DMS 273 (cell line): ENCODE measurements at regions not wholly inside any gene's neighbourhood (a gene's known extent, or its start where the extent isn't known, plus 50 kb on each side); places are given as distances from the start of the nearest gene placed in this dataset.
"Not testable (repeated sequence)": the region's sequence is repeated elsewhere in the genome, so short reads cannot be mapped to it uniquely, and the experiment has no call there.

Experiments
- DNase-seq: peaks from one replicate; lab custom pipeline; 2025; ENCODE audit not compliant: unreplicated experiment; lab: John Stamatoyannopoulos, UW

DNA sequence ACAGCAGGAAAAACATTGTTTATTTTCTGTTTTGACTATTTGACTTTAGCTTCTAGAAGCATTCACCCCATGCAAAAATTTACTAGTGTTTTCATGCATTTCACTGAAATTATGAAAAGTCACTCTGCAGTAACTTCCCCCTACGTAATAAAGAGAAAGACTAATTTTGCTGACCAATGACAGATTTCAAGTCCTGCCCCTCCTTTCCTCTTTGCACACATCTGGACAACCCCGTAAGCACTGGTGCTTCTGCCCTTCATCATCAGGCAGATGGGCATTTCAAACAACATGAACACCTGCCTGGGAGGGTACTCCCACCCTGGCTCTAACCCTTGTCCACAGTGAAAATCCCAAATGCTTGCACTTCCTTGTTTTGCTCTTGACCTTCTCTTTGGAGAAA lies 815.0 kb upstream of the ID2 start:
- no peak for DNase-seq

DNA sequence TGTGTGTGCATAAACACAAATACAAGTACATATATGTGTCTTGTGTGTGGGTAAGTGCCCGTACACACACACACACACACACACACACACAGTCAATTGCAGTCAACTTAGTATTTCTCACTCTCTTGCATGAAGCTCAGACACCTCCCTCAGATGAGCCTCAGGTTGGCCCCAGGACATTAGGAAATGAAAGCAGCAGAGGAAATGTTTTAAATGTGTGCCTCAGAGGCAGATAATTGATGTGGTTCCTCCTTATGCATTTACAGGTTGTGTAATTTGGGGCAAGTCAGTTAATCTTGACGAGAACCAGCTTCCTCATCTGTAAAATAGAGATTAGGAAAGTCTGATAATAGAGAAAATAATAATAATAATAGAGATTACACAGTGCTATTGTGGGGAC lies 814.0 kb upstream of the ID2 start:
- DNase-seq: no peak

DNA sequence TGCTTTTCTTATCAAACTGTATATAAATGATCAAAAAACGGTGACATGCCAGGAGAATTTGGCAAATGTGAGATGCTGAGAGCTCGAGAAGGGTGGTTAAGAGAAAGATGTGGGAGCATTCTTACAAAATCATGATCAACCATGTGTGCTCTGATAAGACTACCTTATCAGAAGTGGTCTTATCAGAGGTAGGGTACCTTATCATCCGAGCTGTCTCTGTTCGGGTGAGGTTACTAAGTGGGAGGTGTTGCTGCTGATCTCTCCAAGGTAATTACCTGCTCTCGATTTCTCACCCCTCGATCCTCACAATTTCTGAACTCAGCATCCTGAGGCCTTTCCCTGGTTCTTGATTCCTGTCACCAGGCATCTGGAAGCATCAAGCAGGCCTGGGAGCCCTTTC lies 813.0 kb upstream of the ID2 start:
- DNase-seq: no peak

DNA sequence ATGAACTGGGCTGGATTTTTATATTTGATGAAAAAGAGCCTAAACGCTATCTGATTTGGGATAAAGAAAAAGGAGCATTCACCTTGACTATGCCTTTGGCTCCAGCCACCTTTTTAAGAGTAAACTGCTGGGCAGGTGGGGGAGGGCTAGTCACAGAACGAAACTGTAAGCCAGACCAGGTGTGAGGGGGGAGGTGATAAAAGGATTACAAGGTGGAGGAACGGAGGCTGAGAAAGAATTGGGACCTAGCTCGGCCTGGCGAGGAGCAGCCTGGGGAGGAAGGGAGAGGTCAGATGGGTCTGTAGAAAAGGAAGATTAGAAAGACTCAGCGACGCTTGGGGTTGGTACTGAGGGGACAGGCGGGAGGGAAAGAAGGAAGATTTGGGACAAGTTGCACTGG lies 805.4 kb upstream of the ID2 start:
- DNase-seq: not testable (repeated sequence)

GRCh38 chr2:7878266-7878665 lies 803.6 kb upstream of the ID2 start:
- DNase-seq: not testable (repeated sequence)

GRCh38 chr2:7878786-7879482 lies 802.9 kb upstream of the ID2 start:
- DNase-seq: no peak

GRCh38 chr2:7879483-7879835 lies 802.4 kb upstream of the ID2 start:
- DNase-seq: no peak

GRCh38 chr2:7880126-7880525 lies 801.7 kb upstream of the ID2 start:
- DNase-seq: no peak

GRCh38 chr2:7880566-7880965 lies 801.3 kb upstream of the ID2 start:
- no peak for DNase-seq

DNA sequence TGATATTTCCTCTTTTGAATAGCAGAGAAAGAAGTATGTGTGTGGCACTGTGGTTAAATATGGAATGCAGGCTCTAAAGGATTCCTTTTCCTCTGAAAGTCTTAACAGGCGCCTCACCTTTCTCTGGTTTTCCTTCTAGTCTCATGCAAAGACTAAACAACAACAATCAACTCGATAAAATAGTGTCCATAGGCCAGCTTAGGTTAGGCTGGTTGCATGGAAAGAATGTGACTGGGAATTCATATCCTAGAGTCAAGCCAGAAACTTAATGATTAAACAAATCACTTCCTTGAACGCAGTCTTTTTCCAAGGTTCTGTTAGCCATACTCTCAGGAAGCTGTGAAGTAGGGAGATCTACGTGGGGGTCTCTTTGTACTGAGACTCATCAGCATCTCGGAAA lies 800.8 kb upstream of the ID2 start:
- no peak for DNase-seq

- no peak for DNase-seq
Observed at GRCh38 chr2:7881466-7881865, 800.4 kb upstream of the ID2 start.

GRCh38 chr2:7882296-7882695 lies 799.6 kb upstream of the ID2 start:
- no peak for DNase-seq

DNA sequence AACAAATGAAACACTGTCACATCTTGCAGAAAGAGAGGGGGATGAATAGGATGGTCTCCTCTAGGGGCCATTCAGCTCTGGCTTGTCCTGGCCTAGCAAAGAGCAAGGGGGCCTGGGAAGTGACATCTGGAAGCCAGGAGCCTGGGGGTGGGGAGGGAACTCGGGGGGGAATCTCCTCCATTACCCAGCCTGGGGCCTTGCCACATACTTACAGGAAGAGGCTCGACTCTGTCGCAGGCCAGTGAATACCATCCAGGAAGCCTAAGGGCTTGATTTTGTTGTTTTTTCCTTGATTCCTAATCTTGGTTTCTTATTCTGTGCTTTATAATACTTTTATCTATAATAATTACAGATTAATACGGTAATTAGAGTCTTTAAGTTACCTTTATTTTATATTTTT lies 797.5 kb upstream of the ID2 start:
- DNase-seq: no peak

DNA sequence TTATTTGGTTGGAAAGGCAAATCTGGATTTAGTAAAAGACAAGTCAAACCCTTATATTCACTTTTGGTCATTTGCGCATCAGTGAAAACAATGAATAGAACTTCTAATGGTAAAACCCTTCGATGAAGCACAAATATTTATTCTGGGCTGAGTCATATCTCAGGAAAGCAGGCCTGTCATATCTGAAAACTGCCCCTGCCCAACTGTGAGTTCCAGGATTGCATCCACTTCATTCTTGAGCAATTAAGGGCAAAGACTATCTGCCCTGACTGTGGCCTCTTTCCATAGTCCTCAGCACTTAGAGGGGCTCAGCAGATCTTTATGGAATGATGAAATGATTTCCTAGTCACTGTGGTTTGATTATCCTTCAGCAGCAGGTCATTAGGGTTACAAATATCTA lies 795.2 kb upstream of the ID2 start:
- DNase-seq: no peak

- no peak for DNase-seq
Observed at GRCh38 chr2:7887441-7887840, 794.4 kb upstream of the ID2 start.

GRCh38 chr2:7888876-7889275 lies 793.0 kb upstream of the ID2 start:
- DNase-seq: no peak

DNA sequence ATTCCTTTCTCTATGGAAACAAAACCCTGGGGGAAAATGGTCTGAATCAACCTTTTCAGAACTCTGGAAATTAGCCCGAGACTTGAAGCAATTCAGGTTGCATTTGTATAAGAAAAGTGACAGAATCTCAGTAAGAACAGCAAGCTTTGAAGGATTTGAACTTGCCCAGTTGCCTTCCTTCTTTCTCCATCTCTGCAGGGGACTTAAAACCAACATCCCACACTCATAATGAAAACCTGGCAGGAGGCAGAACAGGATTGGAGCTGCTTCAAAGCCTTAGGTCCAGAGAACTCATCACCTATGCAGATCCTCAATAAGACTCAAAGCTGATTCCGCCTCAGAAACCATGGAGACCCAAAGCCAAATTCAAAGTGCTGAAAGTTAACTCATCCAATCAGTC lies 790.5 kb upstream of the ID2 start:
- no peak for DNase-seq

GRCh38 chr2:7895289-7895688 lies 786.6 kb upstream of the ID2 start:
- DNase-seq: no peak

DNA sequence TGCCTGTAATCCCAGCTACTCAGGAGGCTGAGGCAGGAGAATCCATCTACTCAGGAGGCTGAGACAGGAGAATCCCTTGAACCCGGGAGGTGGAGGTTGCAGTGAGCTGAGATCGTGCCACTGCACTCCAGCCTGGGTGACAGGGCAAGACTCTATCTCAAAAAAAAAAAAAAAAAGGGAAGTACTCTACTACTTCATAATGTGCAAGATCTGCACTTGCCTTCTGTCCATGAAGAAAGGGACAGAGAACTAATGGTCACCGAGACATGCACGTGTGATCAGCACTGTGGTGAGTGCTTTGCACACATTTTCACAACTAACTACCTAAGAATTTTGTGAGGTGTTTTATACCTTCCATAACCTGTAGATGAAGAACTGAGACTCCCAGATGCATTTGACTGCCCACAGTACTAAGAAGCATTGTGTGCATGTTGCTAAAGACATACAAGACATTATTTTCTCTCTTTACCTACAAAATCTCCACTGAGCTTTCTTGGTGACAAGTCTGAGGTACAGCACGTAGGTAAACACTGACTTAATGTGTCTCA lies 784.8 kb upstream of the ID2 start:
- DNase-seq: no peak

GRCh38 chr2:7899241-7899640 lies 782.6 kb upstream of the ID2 start:
- peak; percentile 34 for DNase-seq

DNA sequence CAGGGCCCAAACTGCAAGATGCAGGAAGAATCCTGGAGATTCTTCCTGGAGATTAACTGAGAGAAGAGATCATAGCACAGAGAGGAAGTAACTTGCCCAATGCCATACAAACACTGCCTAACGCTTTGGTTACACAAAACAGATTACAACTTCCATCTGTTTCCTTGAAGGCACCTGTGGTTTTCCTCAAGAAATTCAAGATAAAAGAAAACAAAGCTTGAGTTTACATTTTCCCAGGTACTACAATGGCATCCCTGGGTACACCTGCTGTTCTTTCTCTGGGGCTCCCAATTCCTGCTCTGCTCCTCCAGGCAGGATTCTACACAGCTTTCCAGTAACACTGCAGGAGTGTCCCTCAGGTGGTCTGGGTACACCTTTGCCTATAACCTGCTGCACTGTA lies 781.9 kb upstream of the ID2 start:
- DNase-seq: no peak

DNA sequence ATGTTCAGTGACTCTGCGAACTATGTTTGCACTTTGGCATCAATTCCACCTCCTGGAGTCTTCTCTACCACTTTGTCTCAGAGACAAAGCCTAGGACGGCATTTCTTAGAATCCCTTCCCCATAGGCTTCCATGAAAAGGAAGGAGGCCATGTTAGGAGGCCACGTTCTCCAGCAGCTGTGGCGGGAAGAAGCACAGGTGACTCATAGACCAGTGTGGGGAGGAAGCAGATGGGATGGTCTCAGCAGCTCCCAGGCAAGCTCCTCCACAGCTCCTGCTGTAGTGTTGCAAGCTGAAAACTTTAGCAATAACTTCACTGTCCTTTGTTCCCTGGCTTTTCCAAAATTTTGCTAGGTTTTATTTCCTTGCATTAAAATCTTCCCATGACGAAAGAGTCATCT lies 781.3 kb upstream of the ID2 start:
- peak; percentile 46 for DNase-seq

- DNase-seq: no peak
Observed at GRCh38 chr2:7902251-7902765, 779.5 kb upstream of the ID2 start.
